ENCODE measurements at regions not wholly inside any gene's neighbourhood (a gene's known extent, or its start where the extent isn't known, plus 50 kb on each side); places are given as distances from the start of the nearest gene placed in this dataset.

DNA sequence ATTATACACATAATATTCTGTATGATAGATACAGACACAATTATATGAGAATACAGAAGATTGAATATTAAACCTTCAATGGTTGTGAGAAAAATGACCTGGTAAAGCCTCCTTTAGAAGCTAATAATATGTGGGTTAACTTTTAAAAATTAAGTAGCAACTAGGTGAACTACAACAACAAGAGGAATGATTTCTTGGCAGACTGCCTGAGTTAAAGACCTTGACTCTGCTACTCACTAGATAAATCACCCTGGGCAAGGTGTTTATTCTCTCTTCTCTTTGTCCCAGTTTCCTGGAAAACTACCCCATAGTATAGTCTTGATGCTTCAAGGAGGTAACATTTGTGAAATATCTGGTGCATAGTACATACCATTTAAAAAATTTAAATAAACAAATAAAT, 519.6 kb upstream of the TENM4 start:
- no peak for DNase-seq (ENCODE audit: extremely low read depth, low read depth)
- TF ChIP-seq, protein P1, sequence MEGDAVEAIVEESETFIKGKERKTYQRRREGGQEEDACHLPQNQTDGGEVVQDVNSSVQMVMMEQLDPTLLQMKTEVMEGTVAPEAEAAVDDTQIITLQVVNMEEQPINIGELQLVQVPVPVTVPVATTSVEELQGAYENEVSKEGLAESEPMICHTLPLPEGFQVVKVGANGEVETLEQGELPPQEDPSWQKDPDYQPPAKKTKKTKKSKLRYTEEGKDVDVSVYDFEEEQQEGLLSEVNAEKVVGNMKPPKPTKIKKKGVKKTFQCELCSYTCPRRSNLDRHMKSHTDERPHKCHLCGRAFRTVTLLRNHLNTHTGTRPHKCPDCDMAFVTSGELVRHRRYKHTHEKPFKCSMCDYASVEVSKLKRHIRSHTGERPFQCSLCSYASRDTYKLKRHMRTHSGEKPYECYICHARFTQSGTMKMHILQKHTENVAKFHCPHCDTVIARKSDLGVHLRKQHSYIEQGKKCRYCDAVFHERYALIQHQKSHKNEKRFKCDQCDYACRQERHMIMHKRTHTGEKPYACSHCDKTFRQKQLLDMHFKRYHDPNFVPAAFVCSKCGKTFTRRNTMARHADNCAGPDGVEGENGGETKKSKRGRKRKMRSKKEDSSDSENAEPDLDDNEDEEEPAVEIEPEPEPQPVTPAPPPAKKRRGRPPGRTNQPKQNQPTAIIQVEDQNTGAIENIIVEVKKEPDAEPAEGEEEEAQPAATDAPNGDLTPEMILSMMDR (IDR thresholded peaks at IDR 0.05; ENCODE audit: low read depth, low read length, missing control alignments) = no peak
- no peak overlapping the region for H3K4me3 ChIP-seq (replicated peaks; ENCODE audit: low read depth, low read length)

DNA sequence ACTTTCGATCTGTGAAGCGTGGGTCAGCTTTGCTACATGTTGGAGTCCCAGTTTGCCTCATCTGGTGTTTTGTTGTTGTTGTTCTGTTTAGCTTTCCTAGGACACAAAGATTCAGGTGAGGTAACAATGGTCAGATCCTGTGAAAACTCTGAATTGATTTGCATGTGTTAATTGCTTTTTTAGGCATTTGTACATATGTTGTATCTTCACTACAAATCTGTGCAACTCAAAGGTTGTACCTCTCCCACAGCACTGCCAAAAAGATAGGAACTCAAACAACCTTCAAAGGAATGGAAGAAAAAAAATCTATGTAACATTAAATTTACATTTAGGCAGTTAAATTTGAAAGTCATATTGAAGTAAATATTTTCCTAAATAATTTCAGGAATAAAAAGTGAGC, 518.5 kb upstream of the TENM4 start:
- TF ChIP-seq, protein P1 (IDR thresholded peaks at IDR 0.05; ENCODE audit: low read depth, low read length, missing control alignments) = no peak
- no peak overlapping the region for H3K4me3 ChIP-seq (replicated peaks; ENCODE audit: low read depth, low read length)
- DNase-seq (ENCODE audit: extremely low read depth, low read depth) = no peak

DNA sequence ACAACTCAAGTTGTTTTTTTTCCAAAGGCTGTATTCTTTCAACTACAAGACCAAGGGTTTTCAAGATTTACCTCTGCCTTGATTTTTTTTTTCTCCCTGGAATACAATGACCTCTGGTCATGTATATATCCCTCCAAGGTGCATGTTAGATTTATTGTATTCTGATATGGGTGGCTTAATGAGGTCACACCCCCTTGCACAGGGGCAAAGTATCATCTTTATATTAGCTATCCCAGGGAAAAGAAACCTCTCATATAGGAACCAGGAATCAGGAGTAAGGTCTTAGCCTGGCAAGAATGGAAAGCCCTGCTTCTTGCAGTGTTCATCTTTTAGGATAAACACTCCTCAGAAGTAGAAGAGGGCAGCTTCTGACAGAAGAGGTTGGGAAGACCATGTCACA, 516.9 kb upstream of the TENM4 start:
- TF ChIP-seq, protein P1 (IDR thresholded peaks at IDR 0.05; ENCODE audit: low read depth, low read length, missing control alignments) = no peak
- no peak for DNase-seq (ENCODE audit: extremely low read depth, low read depth)
- no peak overlapping the region for H3K4me3 ChIP-seq (replicated peaks; ENCODE audit: low read depth, low read length)

DNA sequence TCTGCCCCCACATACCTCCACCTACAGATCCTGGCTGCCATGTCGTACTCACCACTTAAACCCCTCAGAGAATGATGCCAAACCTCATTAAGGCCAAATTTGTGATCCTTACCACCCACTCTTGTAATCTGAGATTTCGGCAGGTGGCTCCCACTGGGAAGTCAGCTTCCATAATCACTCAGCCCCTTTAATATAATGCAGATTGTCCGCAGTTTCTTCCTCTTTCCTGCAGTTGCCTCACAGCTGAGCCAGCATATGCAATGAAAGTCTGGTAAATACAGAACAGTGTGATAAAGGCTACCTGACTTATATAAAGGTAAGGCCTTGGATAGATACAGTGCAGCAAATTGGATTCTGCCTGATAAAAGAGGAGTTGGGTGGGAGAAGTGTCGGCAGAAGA, 515.2 kb upstream of the TENM4 start:
- TF ChIP-seq, protein P1 (IDR thresholded peaks at IDR 0.05; ENCODE audit: low read depth, low read length, missing control alignments) = no peak
- DNase-seq (ENCODE audit: extremely low read depth, low read depth) = no peak
- H3K4me3 ChIP-seq (replicated peaks; ENCODE audit: low read depth, low read length) = no peak overlapping the region

DNA sequence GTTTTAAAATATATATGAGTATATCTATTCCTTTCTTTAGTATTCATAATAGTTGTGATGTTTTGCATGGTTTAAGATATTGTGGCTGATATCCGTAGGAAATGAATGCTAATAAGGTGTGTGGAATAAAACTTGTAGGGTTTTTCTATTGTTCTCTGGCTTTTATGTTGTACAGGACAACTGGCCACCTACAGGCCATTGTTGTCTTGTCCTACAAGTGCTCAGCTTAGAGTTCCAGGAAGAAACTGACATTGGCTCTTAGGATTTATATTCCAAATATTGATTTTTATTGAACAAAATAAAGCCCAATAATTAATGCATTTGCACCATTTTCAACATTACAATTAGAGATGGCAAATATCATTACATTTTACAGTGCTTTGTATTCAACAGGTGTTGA, 512.8 kb upstream of the TENM4 start:
- TF ChIP-seq, protein P1 (IDR thresholded peaks at IDR 0.05; ENCODE audit: low read depth, low read length, missing control alignments) = no peak
- DNase-seq (ENCODE audit: extremely low read depth, low read depth) = no peak
- H3K4me3 ChIP-seq (replicated peaks; ENCODE audit: low read depth, low read length) = no peak overlapping the region

DNA sequence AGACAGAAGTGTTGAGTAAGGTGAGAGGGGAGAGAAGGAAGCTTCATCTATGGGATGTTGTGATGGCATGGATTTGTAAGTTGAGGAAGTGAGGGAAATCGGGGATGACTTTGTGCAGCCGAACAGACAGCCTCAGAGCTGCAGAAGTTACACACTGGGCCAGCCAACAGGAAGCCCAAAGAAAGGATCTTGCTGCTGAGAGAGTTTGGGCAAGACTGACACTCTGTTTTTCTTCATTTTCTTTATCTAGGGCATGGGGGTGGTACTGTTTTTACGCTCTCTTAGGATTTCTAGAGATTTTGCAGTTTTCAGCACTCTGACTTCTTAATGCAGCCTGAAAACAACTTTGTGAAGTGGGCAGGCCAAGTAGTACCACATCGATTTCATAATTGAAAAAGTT, 509.9 kb upstream of the TENM4 start:
- TF ChIP-seq, protein P1 (IDR thresholded peaks at IDR 0.05; ENCODE audit: low read depth, low read length, missing control alignments) = no peak
- no peak for DNase-seq (ENCODE audit: extremely low read depth, low read depth)
- H3K4me3 ChIP-seq (replicated peaks; ENCODE audit: low read depth, low read length) = no peak overlapping the region

DNA sequence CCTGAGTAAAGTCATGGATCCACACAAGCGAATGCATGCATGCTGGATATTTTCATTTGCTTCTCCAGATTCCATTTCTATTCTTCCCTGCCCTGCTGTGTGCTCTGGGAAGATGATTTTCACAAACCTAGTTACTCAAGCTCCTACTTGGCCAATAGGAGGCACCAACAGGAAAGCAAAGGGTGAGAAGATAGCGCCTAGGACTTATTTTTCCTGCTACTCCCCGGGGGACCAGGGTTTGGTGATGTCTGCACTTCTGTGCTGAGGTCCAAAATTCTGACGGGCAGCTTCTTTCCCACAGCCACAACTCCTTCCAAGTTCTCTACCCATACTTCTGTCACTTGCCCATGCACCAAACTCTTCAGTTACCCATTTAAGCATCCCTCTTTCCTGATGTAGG, 509.3 kb upstream of the TENM4 start:
- DNase-seq (ENCODE audit: extremely low read depth, low read depth) = no peak
- H3K4me3 ChIP-seq (replicated peaks; ENCODE audit: low read depth, low read length) = no peak overlapping the region
- TF ChIP-seq, protein P1 (IDR thresholded peaks at IDR 0.05; ENCODE audit: low read depth, low read length, missing control alignments) = no peak

All from HFF-Myc (cell line).